Choroid plexus epithelial cell (primary cell): ENCODE measurements at regions not wholly inside any gene's neighbourhood (a gene's known extent, or its start where the extent isn't known, plus 50 kb on each side); places are given as distances from the start of the nearest gene placed in this dataset.

Experiments
- DNase-seq: peaks from one replicate; pipeline ENCODE4 v3.0.0-alpha.2; 2010; ENCODE audit warnings: low read depth
- H3K4me3 ChIP-seq: 2 replicates; pipeline ENCODE4 v1.5.1; 2011; ENCODE audit warnings: low read depth, mild to moderate bottlenecking, control low read depth, low read length, moderate library complexity
- CTCF ChIP-seq: conservative IDR thresholded peaks from 2 replicates; pipeline ENCODE4 v1.5.1; 2011; ENCODE audit warnings: low read depth, mild to moderate bottlenecking, control low read depth, inconsistent platforms, low read length, moderate library complexity

DNA sequence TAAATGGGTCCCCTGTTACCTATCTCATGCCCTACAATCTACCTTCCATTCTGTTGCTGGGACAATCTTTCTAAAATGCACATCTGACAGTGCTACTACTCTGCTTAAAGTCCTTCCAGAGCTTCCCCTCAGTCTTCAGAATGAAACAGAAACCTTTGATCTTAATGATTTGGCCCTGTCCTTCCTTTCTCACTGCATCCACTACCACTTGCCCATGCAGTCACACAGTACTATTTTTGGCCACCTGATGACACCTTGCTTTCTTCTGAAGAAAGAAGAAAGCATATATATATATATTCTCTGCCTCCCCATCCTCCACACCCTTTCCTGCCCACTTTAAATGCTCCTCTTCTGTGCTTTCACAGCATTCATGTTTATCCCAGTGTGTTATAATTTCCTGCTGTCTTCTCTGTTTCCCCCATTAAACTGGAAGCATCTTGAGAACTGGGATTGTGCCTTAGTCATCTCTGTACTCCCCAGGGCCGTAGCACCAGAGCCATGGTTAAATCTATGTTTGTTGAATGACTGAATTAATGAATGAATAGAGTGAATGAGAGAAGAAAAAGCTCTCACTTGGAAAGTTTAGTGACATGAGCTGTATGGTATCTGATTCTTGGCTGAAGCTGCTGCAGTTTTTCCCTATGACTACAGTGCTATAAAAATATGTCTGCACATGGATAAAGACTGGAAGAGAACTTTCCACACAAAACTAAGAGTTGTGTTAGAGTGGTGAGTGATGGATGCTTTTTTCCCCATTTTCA is 56.2 kb downstream of the RTL9 start:
- DNase-seq: peak; percentile 23
- TF ChIP-seq CTCF: no peak

GRCh38 chrX:110415440-110416170 is 57.0 kb downstream of the RTL9 start:
- no peak overlapping the region for H3K4me3 ChIP-seq
- DNase-seq: no peak
- no peak for TF ChIP-seq CTCF

More for the DNA sequence above, 56.2 kb downstream of the RTL9 start:
- no peak overlapping the region for H3K4me3 ChIP-seq

GRCh38 chrX:110417128-110417527 is 58.5 kb downstream of the RTL9 start:
- H3K4me3 ChIP-seq: no peak overlapping the region
- TF ChIP-seq CTCF: no peak
- DNase-seq: no peak

DNA sequence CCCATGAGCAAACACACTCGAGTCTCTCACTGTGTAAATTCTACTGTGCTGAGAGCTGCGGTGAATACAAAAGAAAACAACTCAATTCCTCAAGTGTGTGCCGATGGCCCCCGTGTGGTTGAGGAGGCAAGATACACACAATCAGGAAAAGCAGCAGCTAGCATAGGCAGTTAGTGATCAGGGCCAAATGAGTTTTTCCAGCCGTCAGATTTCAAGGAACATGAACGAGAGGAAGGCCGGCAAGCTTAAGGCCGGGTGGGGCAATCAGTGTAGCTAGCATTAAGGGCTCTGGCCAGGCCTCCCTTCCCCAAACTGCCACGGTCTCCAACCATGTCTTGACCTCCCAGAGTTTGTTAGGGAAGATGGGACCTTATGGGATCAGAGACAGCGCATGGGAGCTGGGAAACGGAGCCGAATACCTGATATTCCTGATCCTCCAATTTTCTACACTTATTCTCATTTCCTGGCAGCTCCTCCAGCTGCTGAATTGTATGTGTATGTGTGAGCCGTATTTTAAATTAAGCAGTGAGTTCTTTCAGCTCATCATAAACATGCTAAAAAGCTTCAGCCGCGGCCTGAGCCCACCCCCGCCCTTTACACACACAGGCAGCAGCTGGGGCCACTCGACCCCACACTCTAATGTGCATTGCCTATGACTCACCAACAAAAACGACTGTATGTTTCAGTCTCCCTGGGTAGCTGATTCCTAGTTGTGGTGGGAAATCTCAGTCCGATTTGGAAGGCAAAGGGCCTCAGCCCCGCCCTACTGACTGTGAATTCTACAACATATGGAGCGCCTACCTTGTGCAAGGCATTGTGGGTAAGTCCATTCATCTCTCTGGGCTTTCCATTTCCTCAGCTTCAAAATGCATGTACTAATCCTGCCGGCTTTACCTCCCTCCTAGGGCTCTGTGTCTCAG is 59.9 kb downstream of the RTL9 start:
- peak; percentile 72 for TF ChIP-seq CTCF

GRCh38 chrX:110419512-110419911 is 60.9 kb downstream of the RTL9 start:
- no peak overlapping the region for H3K4me3 ChIP-seq
- TF ChIP-seq CTCF: no peak
- no peak for DNase-seq

More for the DNA sequence above, 59.9 kb downstream of the RTL9 start:
- DNase-seq: peak; percentile 76
- no peak overlapping the region for H3K4me3 ChIP-seq

DNA sequence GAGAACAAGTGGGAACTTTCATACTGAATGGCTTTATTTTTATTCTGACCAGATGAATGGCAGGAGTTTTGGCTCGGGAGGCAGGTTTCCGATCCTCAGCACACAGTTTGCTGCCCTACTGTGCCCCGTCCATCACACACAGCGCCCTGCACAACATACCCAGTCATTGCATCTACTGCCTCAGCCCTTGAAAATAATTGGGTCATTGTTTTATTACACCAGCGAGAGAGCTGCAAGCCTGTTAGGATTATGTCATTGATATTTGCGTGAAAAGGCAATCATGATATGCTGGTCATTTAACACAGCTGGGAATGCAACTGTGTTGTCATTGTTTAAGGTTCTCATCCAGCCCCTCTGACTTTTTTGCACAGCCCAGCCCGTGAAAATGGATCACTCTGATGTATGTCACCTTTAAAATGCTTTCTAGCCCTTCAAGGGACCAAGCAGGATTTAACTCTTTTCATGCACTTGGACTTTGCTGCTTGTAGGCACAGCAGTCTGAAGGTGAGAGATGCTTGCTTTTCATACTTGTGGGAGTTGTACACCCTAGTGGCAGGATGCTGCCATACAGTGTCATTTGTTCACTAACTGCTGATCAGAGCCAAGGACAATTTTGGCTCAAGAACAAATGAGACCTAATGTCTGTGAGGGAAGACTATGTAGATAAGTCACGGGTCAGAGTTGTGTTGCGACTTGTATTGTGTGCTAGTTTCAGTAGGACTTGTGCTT is 62.3 kb downstream of the RTL9 start:
- peak; percentile 31 for TF ChIP-seq CTCF
- no peak overlapping the region for H3K4me3 ChIP-seq
- peak; percentile 12 for DNase-seq
